ENCODE measurements at regions not wholly inside any gene's neighbourhood (a gene's known extent, or its start where the extent isn't known, plus 50 kb on each side); places are given as distances from the start of the nearest gene placed in this dataset.
A peak's percentile ranks its signal among the peaks of the same experiment; 100 is the strongest.

DNA sequence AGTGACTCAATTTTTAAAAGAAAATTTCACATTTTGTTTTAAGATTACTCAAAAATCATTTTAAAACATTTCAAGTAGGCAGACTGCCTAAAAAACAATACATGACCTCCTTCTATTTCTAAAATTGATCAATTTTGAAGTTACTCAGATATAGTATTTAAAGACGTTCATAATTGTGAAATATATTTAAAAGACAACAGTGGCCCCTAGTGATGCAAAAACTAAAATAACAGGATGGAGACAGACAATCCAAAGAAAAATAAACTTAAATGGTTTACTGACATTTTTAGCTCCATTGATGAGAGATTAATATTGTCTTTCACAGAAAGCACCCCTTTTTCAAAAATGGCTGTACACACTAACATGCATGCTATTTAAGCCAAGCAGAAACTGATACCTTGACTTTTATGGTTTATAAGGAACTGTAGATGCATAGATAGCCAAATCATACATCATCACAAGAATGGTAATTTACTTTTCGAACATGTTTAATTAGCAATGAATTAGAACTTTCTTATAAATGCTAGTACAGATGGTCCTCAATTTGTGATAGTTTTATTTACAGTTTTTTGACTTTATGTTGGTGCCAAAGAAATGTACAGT, 69.8 kb upstream of the FAT4 start:
- no peak overlapping the region for H3K4ac ChIP-seq (replicated peaks; ENCODE audit: insufficient read length, low read depth, low read length)
- H2AK5ac ChIP-seq (ENCODE audit: low read depth, low read length): no peak overlapping the region
- H3K79me1 ChIP-seq (ENCODE audit: low read depth, low read length): no peaks in the 10 kb centered on the region
- no peak overlapping the region for H3K9ac ChIP-seq (replicated peaks in 1 of 4; ENCODE audit: extremely low read depth in 1 of 4, low read depth in 3 of 4, low read length in 3 of 4)
- no peak overlapping the region for H3K56ac ChIP-seq (replicated peaks; ENCODE audit: insufficient read length, low read depth, low read length)
- H4K8ac ChIP-seq (ENCODE audit: extremely low read depth, insufficient read depth, low read length): no peak overlapping the region
- no peak overlapping the region for H2BK20ac ChIP-seq (ENCODE audit: low read length)
- no peak overlapping the region for H2BK120ac ChIP-seq (replicated peaks; ENCODE audit: low read depth, low read length)
- POLR2A ChIA-PET (ENCODE audit: partially characterized antibody): no interaction called here
- FAIRE-seq: no peak
- no peak overlapping the region for H3K14ac ChIP-seq (ENCODE audit: insufficient read length)
- no peak overlapping the region for H2AFZ ChIP-seq (ENCODE audit: low read length)
- DNase-seq (ENCODE audit: low read depth in 1 of 2, low spot score in 2 of 2): no peak
- no peak overlapping the region for H2BK5ac ChIP-seq (ENCODE audit: low read depth, low read length)
- no peaks in the 10 kb centered on the region for H3K27me3 ChIP-seq (replicated peaks in 1 of 4; ENCODE audit: control insufficient read depth in 3 of 4, extremely low read depth in 1 of 4, insufficient read depth in 3 of 4, low read length in 3 of 4)
- H3K18ac ChIP-seq (ENCODE audit: extremely low read depth, low read length): no peak overlapping the region
- H4K91ac ChIP-seq (replicated peaks; ENCODE audit: insufficient read length, low read length): no peak overlapping the region
- WGBS, 2 experiments (ENCODE audit: extremely low coverage in 1 of 2, insufficient coverage in 1 of 2, insufficient read length in 1 of 2, insufficient replicate concordance in 2 of 2, low coverage in 1 of 2, low lambda C conversion rate in 2 of 2, missing lambda C conversion rate in 1 of 2): 68% methylated on average over 2 of the region's 2 CpGs; no CpG with 5 or more reads in 1 of the 2 experiments
- H3K23me2 ChIP-seq (ENCODE audit: low read depth, low read length): no peaks in the 10 kb centered on the region
- no peaks in the 10 kb centered on the region for H3K79me2 ChIP-seq (ENCODE audit: control insufficient read depth in 1 of 2, insufficient read depth in 2 of 2, low read length in 2 of 2)
- H4K5ac ChIP-seq (ENCODE audit: insufficient read length, low read depth, low read length): no peak overlapping the region
- H3K23ac ChIP-seq (ENCODE audit: insufficient read length): no peak overlapping the region
- no peak overlapping the region for H2BK12ac ChIP-seq (ENCODE audit: low read depth, low read length)
- H3K4me3 ChIP-seq (ENCODE audit: extremely low read depth in 1 of 4, insufficient read depth in 2 of 4, low read depth in 3 of 4, low read length in 4 of 4): no peak overlapping the region
- H3K9me3 ChIP-seq (ENCODE audit: insufficient read depth in 2 of 2, low read depth in 1 of 2, low read length in 1 of 2): no peaks in the 10 kb centered on the region
- no peak for TF ChIP-seq CBX8 (IDR thresholded peaks at IDR 0.05; ENCODE audit: borderline replicate concordance, low read depth, low read length)
- no peak for TF ChIP-seq CTBP2 (IDR thresholded peaks at IDR 0.05; ENCODE audit: borderline replicate concordance, insufficient read depth, insufficient read length, low read length)
- no peak for TF ChIP-seq ATF3 (IDR thresholded peaks at IDR 0.05; ENCODE audit: insufficient read depth, low read depth, low read length)
- TF ChIP-seq SUZ12 (IDR thresholded peaks at IDR 0.05; ENCODE audit: low read length): no peak
- TF ChIP-seq GTF2F1 (IDR thresholded peaks at IDR 0.05; ENCODE audit: borderline replicate concordance, low read depth, low read length): no peak
- peak in 1 of 2 experiments; percentile 48; a peak in 3 of 4 replicates for TF ChIP-seq RAD21 (IDR thresholded peaks at IDR 0.05 in 1 of 2, conservative IDR thresholded peaks at IDR 0.05 in 1 of 2; ENCODE audit: low read depth in 2 of 2, low read length in 2 of 2)
- peak in 2 of 3 experiments; percentile 5 to 11; a peak in 2 of 4 replicates for TF ChIP-seq CTCF (IDR thresholded peaks at IDR 0.05; ENCODE audit: control extremely low read depth in 1 of 3, insufficient read depth in 1 of 3, low read depth in 1 of 3, low read length in 3 of 3)
- TF ChIP-seq BACH1 (IDR thresholded peaks at IDR 0.05; ENCODE audit: low read length): no peak
- TF ChIP-seq CHD1 (IDR thresholded peaks at IDR 0.05; ENCODE audit: low read depth, low read length): no peak
- no peaks in the 10 kb centered on the region for H3K4me1 ChIP-seq (replicated peaks in 1 of 4; ENCODE audit: control insufficient read depth in 3 of 4, insufficient read depth in 4 of 4, low read length in 3 of 4)
- CTCF ChIA-PET (ENCODE audit: partially characterized antibody): interaction anchor here (1.5 kb wide), 1 partner anchor 13 kb away, joined by 3 read pairs; no protein-coding TSS in a partner anchor
- H3K27ac ChIP-seq (ENCODE audit: low read depth, low read length): no peak overlapping the region
- no peak overlapping the region for H3K4me2 ChIP-seq (ENCODE audit: insufficient read depth in 1 of 2, low read depth in 2 of 2, low read length in 2 of 2)
- H3K36me3 ChIP-seq (ENCODE audit: control insufficient read depth in 2 of 4, insufficient read depth in 4 of 4, low read length in 3 of 4): no peaks in the 10 kb centered on the region
- no peak overlapping the region for H2BK15ac ChIP-seq (ENCODE audit: low read length)
- no peaks in the 10 kb centered on the region for H4K20me1 ChIP-seq (replicated peaks in 1 of 2; ENCODE audit: control insufficient read depth in 1 of 2, insufficient read depth in 2 of 2, low read length in 2 of 2)

All from H1 (cell line).